GM19467 (cell line): ENCODE measurements at regions not wholly inside any gene's neighbourhood (a gene's known extent, or its start where the extent isn't known, plus 50 kb on each side); places are given as distances from the start of the nearest gene placed in this dataset.
"Not testable (repeated sequence)": the region's sequence is repeated elsewhere in the genome, so short reads cannot be mapped to it uniquely, and the experiment has no call there.

Source experiments
- ATAC-seq: cut with Tn5 transposase; IDR thresholded peaks from one replicate; pipeline ENCODE4 v1.9.1; 2021; ENCODE audit warnings: mild to moderate bottlenecking, moderate library complexity; ENCODE audit not compliant: unreplicated experiment

DNA sequence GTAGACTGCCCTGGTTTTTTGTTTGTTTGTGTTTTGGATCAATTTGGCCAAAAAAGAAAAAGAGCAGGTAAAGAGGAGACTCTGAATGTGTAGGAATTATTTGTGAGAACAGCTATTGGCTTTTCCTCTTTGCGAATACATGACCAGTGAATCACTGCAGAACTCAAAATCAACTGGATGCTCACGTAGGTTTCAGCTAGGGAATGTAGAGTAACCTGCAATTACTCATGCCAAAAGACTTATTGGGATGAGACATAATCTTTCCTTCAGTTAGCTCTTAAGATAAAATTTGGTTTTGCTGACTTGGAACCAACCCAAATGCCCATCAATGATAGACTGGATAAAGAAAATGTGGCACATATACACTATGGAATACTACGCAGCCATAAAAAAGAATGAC lies 348.0 kb downstream of the NPR3 start:
- ATAC-seq, result no peak

DNA sequence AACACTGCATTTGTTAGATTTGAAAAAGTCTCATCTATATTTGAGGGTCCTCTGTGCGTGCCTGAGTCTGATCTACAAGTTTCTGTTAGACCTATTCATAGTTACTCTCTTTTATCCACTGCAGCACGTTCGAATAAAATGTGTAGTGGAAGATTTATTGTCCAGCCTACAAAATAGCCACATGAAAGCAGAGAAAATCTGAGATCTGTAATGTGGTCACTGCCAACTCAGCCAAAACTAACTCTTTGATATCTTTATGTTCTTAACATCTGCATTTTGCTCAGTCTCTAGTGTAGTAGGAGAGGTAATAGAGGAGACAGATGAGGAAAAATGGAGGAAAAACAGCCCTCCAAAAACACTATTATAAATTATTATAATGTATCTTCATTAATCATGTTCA lies 354.0 kb downstream of the NPR3 start:
- ATAC-seq, result no peak

DNA sequence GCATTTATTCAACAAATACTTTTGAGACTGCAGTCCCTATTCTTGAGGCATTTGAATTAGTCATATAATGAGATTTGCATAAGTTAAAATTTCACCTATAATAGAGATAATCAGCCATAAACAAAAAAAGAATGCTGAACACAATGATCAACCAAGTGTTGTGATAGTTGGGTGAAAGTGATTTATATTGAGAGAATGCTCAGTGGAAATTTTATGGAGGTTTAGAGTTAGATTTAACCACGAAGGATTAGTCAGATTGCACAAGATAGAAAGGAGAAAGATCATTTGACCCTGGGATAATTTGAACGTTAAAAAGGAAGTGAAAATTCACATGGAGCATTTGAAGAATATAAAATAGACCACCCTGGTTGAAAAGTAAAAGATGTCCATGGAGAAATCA lies 356.2 kb downstream of the NPR3 start:
- ATAC-seq, result no peak

DNA sequence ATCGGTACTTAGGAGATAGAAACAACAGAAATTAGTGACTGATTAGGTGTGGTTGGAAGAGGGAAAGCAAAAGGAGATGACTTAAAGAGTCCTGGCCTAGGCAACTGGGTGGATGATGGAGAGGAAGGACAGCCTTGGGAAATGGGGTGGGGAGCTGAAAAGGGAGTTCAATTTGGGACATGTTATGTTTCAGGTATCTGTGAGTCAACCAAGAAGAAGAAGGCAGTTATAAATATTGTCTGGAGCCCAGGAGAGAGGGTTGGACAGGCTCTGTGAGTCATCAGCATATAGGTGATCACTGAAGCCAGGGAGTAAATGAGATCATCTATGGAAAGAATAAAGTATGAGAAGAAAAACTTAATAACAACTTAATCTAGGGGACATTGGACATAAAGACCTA lies 357.7 kb downstream of the NPR3 start:
- ATAC-seq, result no peak

DNA sequence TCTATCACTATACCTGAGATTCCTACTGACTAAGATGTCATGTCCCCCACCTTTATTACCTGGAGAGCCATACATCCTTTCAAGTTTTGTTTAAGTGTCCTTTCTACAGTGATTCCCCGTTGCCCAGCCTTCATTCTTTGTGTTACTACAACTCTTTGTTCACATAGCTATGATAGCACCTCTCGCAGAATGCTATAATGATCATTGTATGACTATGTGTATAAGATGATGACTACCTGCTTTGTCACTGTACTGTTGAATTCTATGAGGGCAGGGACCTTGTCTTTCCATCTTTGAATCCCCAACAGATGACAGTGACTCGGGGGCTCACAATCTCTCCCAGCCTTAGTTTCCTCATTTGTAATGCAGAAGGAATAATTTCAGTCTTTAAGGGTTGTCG lies 361.2 kb downstream of the NPR3 start:
- no peak for ATAC-seq

DNA sequence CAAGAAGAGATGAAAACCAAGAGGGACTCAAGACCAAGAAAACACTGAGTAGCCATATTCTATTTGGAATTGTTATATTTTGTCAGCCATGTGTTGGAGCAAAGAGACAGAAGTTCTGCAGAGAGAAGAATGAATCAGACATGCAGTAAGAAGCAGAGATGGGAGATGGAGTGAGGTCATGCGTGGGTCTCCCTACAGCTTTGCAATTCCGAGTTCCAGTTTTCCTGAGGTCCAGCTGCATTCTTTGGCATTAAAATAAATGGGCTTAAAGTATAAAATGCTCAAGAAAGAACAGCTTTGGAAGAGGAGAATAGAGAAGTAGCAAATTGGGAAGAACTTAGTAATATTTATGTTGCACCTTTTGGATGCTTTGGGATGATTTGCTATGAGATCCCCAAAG lies 361.6 kb downstream of the NPR3 start:
- no peak for ATAC-seq

GRCh38 chr5:33073881-33074327 lies 362.8 kb downstream of the NPR3 start:
- no peak for ATAC-seq

- ATAC-seq, result no peak
Measured at GRCh38 chr5:33074548-33074947, 363.4 kb downstream of the NPR3 start.

- no peak for ATAC-seq
Measured at GRCh38 chr5:33075731-33076130, 364.6 kb downstream of the NPR3 start.

DNA sequence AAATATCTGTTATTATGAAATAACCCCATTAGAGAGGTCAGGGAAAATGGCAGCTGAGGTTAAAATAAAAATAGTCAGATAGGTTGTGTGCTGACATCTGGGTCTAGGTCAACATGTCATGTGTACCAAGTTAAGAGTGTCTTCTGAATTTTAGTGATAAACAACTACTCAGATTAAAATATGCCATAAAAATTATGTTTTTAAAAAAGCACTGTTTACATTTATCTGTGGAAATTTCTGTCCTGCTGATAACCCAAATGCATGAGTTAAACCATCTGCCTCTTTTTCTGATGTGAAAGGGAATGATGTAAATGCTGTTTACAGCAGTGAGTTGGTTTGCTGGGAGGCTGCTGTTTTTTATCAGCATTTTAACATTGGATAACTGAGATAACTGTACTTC lies 361.2 kb upstream of the TARS1 start:
- ATAC-seq, result no peak

- ATAC-seq, result no peak
Measured at GRCh38 chr5:33080287-33080686, 360.5 kb upstream of the TARS1 start.

DNA sequence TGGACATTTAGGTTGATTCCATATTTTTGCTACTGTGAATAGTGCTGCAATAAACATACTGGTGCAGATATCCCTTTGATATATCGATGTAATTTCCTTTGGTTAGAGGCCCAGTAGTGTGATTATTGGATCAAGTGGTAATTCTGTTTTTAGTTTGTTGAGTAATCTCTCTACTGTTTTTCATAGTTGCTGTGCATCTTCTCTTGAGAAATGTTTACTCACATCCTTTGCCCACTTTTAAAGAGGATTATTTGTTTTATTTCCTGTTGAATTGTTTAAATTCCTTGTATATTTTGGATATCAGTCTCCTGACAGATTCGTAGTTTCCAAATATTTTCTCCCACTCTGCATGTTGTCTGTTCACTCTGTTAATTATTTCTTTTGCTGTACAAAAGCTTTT lies 352.6 kb upstream of the TARS1 start:
- no peak for ATAC-seq

DNA sequence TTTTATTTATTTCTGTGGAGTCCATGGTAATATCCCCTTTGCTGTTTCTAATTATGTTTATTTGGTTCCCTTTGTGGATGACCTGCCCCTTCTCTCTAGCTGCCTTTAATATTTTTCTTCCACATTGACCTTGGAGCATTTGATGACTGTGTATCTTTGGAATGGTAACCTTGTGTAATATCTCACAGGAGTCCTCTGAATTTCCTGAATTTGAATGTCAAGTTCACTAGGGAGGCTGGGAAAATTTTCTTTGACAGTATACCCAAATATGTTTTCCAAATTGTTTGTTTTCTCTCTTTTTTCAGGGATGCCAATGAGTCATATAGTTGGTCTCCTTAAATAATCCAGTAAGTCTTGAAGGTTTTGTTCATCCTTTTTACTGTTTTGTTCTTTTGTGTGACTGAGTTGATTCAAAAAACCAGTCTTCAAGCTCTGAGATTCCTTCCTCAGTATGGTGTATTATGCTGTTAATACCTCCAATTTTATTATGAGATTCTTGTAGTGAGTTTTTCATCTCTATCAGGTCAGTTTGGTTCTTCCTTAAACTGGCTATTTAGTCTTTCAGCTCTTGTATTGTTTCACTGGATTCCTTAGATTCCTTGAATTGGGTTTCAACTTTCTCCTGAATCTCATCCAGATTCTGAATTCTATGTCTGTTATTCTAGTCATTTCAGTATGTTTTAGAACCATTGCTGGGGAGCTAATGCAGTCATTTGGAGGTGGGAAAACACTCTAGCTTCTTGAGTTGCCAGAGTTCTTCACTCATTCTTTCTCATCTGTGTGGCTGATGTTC lies 349.0 kb upstream of the TARS1 start:
- ATAC-seq, result no peak

DNA sequence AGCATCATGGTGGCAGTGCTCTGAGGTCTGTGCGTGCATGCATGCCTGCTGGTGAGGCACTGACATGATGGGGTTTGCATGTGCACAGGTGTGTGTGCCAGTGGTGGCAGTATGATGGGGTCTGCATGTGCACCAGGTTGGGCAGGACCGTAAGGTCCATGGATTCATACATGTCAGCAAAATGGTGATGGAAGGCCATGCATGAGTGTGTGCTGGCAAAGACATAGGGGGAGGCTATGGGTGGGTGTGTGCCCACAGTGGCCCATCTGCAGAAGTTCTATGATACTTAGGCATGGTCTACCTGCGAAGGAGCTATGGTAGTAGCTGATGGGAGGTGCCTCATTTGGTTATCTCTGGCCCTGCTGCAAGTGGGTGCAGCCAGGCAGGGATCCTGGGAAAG lies 348.0 kb upstream of the TARS1 start:
- ATAC-seq, result no peak

GRCh38 chr5:33102551-33102950 lies 338.2 kb upstream of the TARS1 start:
- no peak for ATAC-seq

GRCh38 chr5:33105521-33105941 lies 335.2 kb upstream of the TARS1 start:
- ATAC-seq, result no peak

DNA sequence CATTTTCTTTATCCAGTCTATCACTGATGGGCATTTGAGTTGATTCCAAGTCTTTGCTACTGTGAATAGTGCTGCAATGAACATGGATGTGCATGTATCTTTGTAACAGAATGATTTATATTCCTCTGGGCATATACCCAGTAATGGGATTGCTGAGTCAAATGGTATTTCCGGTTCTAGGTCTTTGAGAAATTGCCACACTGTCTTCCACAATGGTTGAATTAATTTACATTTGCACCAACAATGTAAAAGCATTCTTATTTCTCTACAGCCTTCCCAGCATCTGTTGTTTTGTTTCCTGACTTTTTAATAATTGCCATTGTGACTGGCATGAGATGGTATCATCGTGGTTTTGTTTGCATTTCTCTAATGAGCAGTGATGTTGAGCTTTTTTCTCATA lies 330.3 kb upstream of the TARS1 start:
- ATAC-seq, result not testable (repeated sequence)

DNA sequence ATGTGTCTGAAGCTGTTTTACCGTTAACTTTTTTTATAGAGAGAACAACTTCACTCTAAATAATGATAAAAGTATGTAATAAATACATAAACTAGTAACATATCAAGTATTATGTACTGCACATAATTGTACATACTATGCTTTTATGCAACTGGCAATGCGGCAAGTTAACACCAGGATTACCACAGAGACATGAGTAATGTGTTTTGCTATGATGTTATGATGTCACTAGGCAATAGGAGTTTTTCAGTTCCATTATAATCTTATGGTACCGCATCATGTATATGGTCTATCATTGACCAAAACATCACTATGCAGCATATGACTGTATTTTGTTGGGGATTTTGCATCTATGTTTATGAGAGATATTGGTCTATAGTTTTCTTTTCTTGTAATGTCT lies 326.4 kb upstream of the TARS1 start:
- no peak for ATAC-seq

DNA sequence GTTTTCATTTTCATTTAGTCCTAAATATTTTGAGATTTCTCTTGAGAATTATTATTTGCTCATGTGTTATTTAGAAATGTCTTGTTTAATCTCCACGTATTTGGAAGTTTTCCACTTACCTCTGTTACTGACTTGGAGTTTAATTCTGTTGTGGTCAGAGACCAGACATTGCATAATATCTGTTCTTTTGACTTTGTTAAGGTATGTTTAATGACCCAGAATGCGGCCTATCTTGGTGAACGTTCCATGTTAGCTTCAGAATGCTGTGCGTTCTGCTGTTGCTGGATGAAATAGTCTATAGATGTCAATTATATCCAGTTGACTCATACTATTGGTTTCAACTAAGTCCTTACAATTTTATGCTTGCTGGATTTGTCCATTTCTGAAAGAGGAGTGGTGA lies 325.3 kb upstream of the TARS1 start:
- ATAC-seq, result no peak

GRCh38 chr5:33118761-33119415 lies 321.9 kb upstream of the TARS1 start:
- no peak for ATAC-seq

DNA sequence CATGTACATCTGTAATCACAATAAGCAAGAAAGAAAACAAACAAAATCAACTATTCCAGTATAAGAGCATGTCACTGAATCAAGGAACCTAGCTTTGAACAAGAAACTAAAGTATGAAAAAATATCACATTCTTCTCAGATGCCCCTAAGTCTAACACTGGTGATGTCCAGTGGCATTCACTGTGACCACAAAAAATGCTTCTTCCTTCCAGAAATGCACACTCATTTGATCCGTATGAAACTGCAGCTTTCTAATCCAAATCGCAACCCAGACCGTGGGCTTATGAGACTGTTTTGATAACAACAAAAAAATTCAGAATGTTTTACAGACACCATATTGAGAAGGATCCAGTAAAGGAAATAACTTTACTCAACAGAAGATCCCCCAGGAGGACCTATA lies 320.1 kb upstream of the TARS1 start:
- ATAC-seq, result no peak

GRCh38 chr5:33129309-33129708 lies 311.5 kb upstream of the TARS1 start:
- ATAC-seq, result no peak

- ATAC-seq, result no peak
Measured at GRCh38 chr5:33136785-33137184, 304.0 kb upstream of the TARS1 start.
